Right lobe of liver (tissue), 6 donors: ENCODE measurements at regions not wholly inside any gene's neighbourhood (a gene's known extent, or its start where the extent isn't known, plus 50 kb on each side); places are given as distances from the start of the nearest gene placed in this dataset.

Source experiments
- ATAC-seq, 4 donors: fragments of 200-7000 bp; cut with Tn5 transposase; one replicate each; pipeline ENCODE4 v1.9.1; 2020; ENCODE audit warnings: mild to moderate bottlenecking in 4 of 4, moderate library complexity in 4 of 4
- DNase-seq, 3 donors: peaks; one replicate each; pipeline ENCODE4 v3.0.0-alpha.2; 2020
- H3K27ac ChIP-seq, 3 donors: fragments of 200-600 bp; one replicate each; pipeline ENCODE4 v1.8.0; 2022
- H3K27me3 ChIP-seq, 2 donors: fragments of 200-600 bp; one replicate each; pipeline ENCODE4 v1.8.0; 2022
- H3K36me3 ChIP-seq, 4 donors: fragments of 200-600 bp; sonication (generic) in 1 of 4; one replicate each; pipeline versions ENCODE4 v1.5.1 to v1.8.0; 2017 to 2022; ENCODE audit warnings: control low read depth in 1 of 4
- H3K4me1 ChIP-seq, 4 donors: fragments of 200-600 bp; sonication (generic) in 1 of 4; one replicate each; pipeline versions ENCODE4 v1.5.1 to v1.8.0; 2017 to 2022; ENCODE audit warnings: control low read depth in 1 of 4
- H3K4me3 ChIP-seq, 3 donors: fragments of 200-600 bp; one replicate each; pipeline ENCODE4 v1.8.0; 2022
- H3K9me3 ChIP-seq, 4 donors: fragments of 200-600 bp; sonication (generic) in 1 of 4; one replicate each; pipeline versions ENCODE4 v1.5.1 to v1.8.0; 2017 to 2022; ENCODE audit warnings: control low read depth in 1 of 4
- CTCF ChIP-seq, 4 donors: fragments of 200-600 bp in 3 of 4; fragments of 450-650 bp in 1 of 4; IDR thresholded peaks; one replicate each; pipeline versions ENCODE4 v1.5.1 to v1.8.0; 2016 to 2022; ENCODE audit warnings: antibody characterized with exemption in 4 of 4, mild to moderate bottlenecking in 2 of 4
- POLR2A ChIP-seq: fragments of 450-650 bp; IDR thresholded peaks from one replicate; pipeline ENCODE4 v1.6.1; 2017; ENCODE audit warnings: antibody characterized with exemption, mild to moderate bottlenecking
- WGBS: methylation state at CpG from one replicate; pipeline ENCODE4 v1.1.6; 2018; ENCODE audit warnings: low coverage, low lambda C conversion rate; ENCODE audit not compliant: insufficient coverage; ENCODE audit errors: missing lambda C conversion rate; 5-methylcytosine and 5-hydroxymethylcytosine counted together
- intact Hi-C, 2 donors: fragments of 100-400 bp; cut with DNase I; formaldehyde crosslinking; loops; one replicate each; pipeline versions ENCODE4 v1.11.2 to v1.14.1; 2022
- donor health status: DM: no; HTN: yes; CAD: no.
- donor health status: DM: no; HTN: no; CAD: no.
- donor health status: DM: no; HTN: no; CAD: no.
- donor health status: DM: no; HTN: yes; CAD: no.
- donor health status: DM: no; HTN: yes; CAD: no.

GRCh38 chr4:177107288-177107921 lies 202.3 kb upstream of the NEIL3 start:
- intact Hi-C loops = no loop called here

GRCh38 chr4:177108708-177109107 lies 201.0 kb upstream of the NEIL3 start:
- Histone ChIP-seq H3K27ac (no peak overlapping the region), H3K4me3 (no peak overlapping the region), H3K27me3 (no peaks in the 10 kb centered on the region), H3K4me1 (no peaks in the 10 kb centered on the region), H3K9me3 (no peaks in the 10 kb centered on the region), H3K36me3 (no peaks in the 10 kb centered on the region)
- DNase-seq (no peak), ATAC-seq (no peak)
- intact Hi-C loops = no loop called here
- WGBS = 25% methylated on average over 1 of the region's 1 CpG
- TF ChIP-seq CTCF (IDR thresholded peaks at IDR 0.05) (peak in 1 of 4 donors; percentile 8), POLR2A (no peak)

More at GRCh38 chr4:177107288-177107921, 202.3 kb upstream of the NEIL3 start:
- no peaks in the 10 kb centered on the region for H3K4me1 ChIP-seq
- WGBS = 56% methylated on average over 4 of the region's 4 CpGs
- TF ChIP-seq POLR2A (no peak), CTCF (IDR thresholded peaks at IDR 0.05) (no peak)
- H3K36me3 ChIP-seq = no peaks in the 10 kb centered on the region
- no peaks in the 10 kb centered on the region for H3K27me3 ChIP-seq
- no peak for DNase-seq
- no peak for ATAC-seq
- H3K27ac ChIP-seq = no peak overlapping the region
- H3K4me3 ChIP-seq = no peak overlapping the region
- no peaks in the 10 kb centered on the region for H3K9me3 ChIP-seq

- no peak overlapping the region for H3K27ac ChIP-seq
- no peaks in the 10 kb centered on the region for H3K36me3 ChIP-seq
- H3K4me3 ChIP-seq = no peak overlapping the region
- intact Hi-C loops = no loop called here
- 35% methylated on average over 1 of the region's 1 CpG for WGBS
- H3K9me3 ChIP-seq = no peaks in the 10 kb centered on the region
- DNase-seq = no peak
- TF ChIP-seq POLR2A (no peak), CTCF (IDR thresholded peaks at IDR 0.05) (no peak)
- no peaks in the 10 kb centered on the region for H3K4me1 ChIP-seq
- no peak for ATAC-seq
- H3K27me3 ChIP-seq = no peaks in the 10 kb centered on the region
These were observed 199.9 kb upstream of the NEIL3 start for GRCh38 chr4:177109769-177110168.

GRCh38 chr4:177116161-177116560 lies 193.5 kb upstream of the NEIL3 start:
- Histone ChIP-seq H3K27ac (no peak overlapping the region), H3K36me3 (no peaks in the 10 kb centered on the region), H3K27me3 (no peaks in the 10 kb centered on the region), H3K4me3 (no peak overlapping the region), H3K9me3 (no peaks in the 10 kb centered on the region), H3K4me1 (no peaks in the 10 kb centered on the region)
- DNase-seq (no peak), ATAC-seq (no peak)
- whole genome bisulfite sequencing = 55% methylated on average over 3 of the region's 3 CpGs
- intact Hi-C loops = no loop called here
- TF ChIP-seq POLR2A (no peak), CTCF (IDR thresholded peaks at IDR 0.05) (no peak)

- ATAC-seq = no peak
- intact Hi-C loops = no loop called here
These were observed 192.4 kb upstream of the NEIL3 start for GRCh38 chr4:177117256-177117655.

More at GRCh38 chr4:177117256-177117655, 192.4 kb upstream of the NEIL3 start:
- H3K4me3 ChIP-seq = no peak overlapping the region
- H3K36me3 ChIP-seq = no peaks in the 10 kb centered on the region
- H3K4me1 ChIP-seq = no peaks in the 10 kb centered on the region
- no peak overlapping the region for H3K27ac ChIP-seq
- no peak for TF ChIP-seq POLR2A
- no peak for TF ChIP-seq CTCF (IDR thresholded peaks at IDR 0.05)
- no peaks in the 10 kb centered on the region for H3K9me3 ChIP-seq
- WGBS = 38% methylated on average over 8 of the region's 8 CpGs
- DNase-seq = no peak
- H3K27me3 ChIP-seq = no peaks in the 10 kb centered on the region
